ENCODE measurements at regions not wholly inside any gene's neighbourhood (a gene's known extent, or its start where the extent isn't known, plus 50 kb on each side); places are given as distances from the start of the nearest gene placed in this dataset.

- Histone ChIP-seq H3K9me3 (ENCODE audit: control insufficient read depth, insufficient read depth, low read depth, low read length) (no peaks in the 10 kb centered on the region), H3K9ac (ENCODE audit: insufficient read depth, low read length) (no peak overlapping the region), H2AFZ (ENCODE audit: low read length) (no peak overlapping the region), H3K27ac (ENCODE audit: insufficient read depth, low read length) (no peak overlapping the region), H3K79me2 (ENCODE audit: control insufficient read depth, insufficient read depth, low read length) (no peaks in the 10 kb centered on the region), H3K4me2 (ENCODE audit: extremely low read depth, insufficient read depth, low read length) (no peak overlapping the region), H3K4me3 (replicated peaks in 1 of 4; ENCODE audit: control extremely low read depth in 1 of 4, insufficient read depth in 1 of 4, low read depth in 3 of 4, low read length in 4 of 4) (no peak overlapping the region), H3K4me1 (ENCODE audit: control insufficient read depth, extremely low read depth, insufficient read depth, low read length) (no peaks in the 10 kb centered on the region), H4K20me1 (ENCODE audit: control insufficient read depth, extremely low read depth, insufficient read depth, low read length) (no peaks in the 10 kb centered on the region), H3K36me3 (ENCODE audit: control insufficient read depth, insufficient read depth, low read length) (no peaks in the 10 kb centered on the region), H3K27me3 (ENCODE audit: control insufficient read depth, insufficient read depth, low read length) (no peaks in the 10 kb centered on the region)
- TF ChIP-seq CTCF (conservative IDR thresholded peaks at IDR 0.05 in 1 of 2, IDR thresholded peaks at IDR 0.05 in 1 of 2; ENCODE audit: low read depth in 1 of 2, low read length in 2 of 2): no peak
- TF ChIP-seq EZH2 (IDR thresholded peaks at IDR 0.05; ENCODE audit: low read length, missing control alignments): no peak
- no peak for DNase-seq (ENCODE audit: low read depth in 2 of 2)
Measured at GRCh38 chr4:189177130-189177529, 763.5 kb upstream of the FRG1 start.

- Histone ChIP-seq H3K9me3 (ENCODE audit: control insufficient read depth, insufficient read depth, low read depth, low read length) (no peaks in the 10 kb centered on the region), H3K27me3 (ENCODE audit: control insufficient read depth, insufficient read depth, low read length) (no peaks in the 10 kb centered on the region), H3K36me3 (ENCODE audit: control insufficient read depth, insufficient read depth, low read length) (no peaks in the 10 kb centered on the region), H3K4me3 (replicated peaks in 1 of 4; ENCODE audit: control extremely low read depth in 1 of 4, insufficient read depth in 1 of 4, low read depth in 3 of 4, low read length in 4 of 4) (no peak overlapping the region), H3K4me2 (ENCODE audit: extremely low read depth, insufficient read depth, low read length) (no peak overlapping the region), H3K4me1 (ENCODE audit: control insufficient read depth, extremely low read depth, insufficient read depth, low read length) (no peaks in the 10 kb centered on the region), H3K79me2 (ENCODE audit: control insufficient read depth, insufficient read depth, low read length) (no peaks in the 10 kb centered on the region), H4K20me1 (ENCODE audit: control insufficient read depth, extremely low read depth, insufficient read depth, low read length) (no peaks in the 10 kb centered on the region), H3K9ac (ENCODE audit: insufficient read depth, low read length) (no peak overlapping the region), H2AFZ (ENCODE audit: low read length) (no peak overlapping the region), H3K27ac (ENCODE audit: insufficient read depth, low read length) (no peak overlapping the region)
- no peak for TF ChIP-seq EZH2 (IDR thresholded peaks at IDR 0.05; ENCODE audit: low read length, missing control alignments)
- no peak for TF ChIP-seq CTCF (conservative IDR thresholded peaks at IDR 0.05 in 1 of 2, IDR thresholded peaks at IDR 0.05 in 1 of 2; ENCODE audit: low read depth in 1 of 2, low read length in 2 of 2)
- no peak for DNase-seq (ENCODE audit: low read depth in 2 of 2)
Measured at GRCh38 chr4:189178125-189178746, 762.4 kb upstream of the FRG1 start.

- Histone ChIP-seq H3K4me2 (ENCODE audit: extremely low read depth, insufficient read depth, low read length) (no peak overlapping the region), H2AFZ (ENCODE audit: low read length) (no peak overlapping the region), H3K79me2 (ENCODE audit: control insufficient read depth, insufficient read depth, low read length) (no peaks in the 10 kb centered on the region), H3K9me3 (ENCODE audit: control insufficient read depth, insufficient read depth, low read depth, low read length) (no peaks in the 10 kb centered on the region), H3K27me3 (ENCODE audit: control insufficient read depth, insufficient read depth, low read length) (no peaks in the 10 kb centered on the region), H3K4me1 (ENCODE audit: control insufficient read depth, extremely low read depth, insufficient read depth, low read length) (no peaks in the 10 kb centered on the region), H3K36me3 (ENCODE audit: control insufficient read depth, insufficient read depth, low read length) (no peaks in the 10 kb centered on the region), H3K4me3 (replicated peaks in 1 of 4; ENCODE audit: control extremely low read depth in 1 of 4, insufficient read depth in 1 of 4, low read depth in 3 of 4, low read length in 4 of 4) (no peak overlapping the region), H3K9ac (ENCODE audit: insufficient read depth, low read length) (no peak overlapping the region), H3K27ac (ENCODE audit: insufficient read depth, low read length) (no peak overlapping the region), H4K20me1 (ENCODE audit: control insufficient read depth, extremely low read depth, insufficient read depth, low read length) (no peaks in the 10 kb centered on the region)
- DNase-seq (ENCODE audit: low read depth in 2 of 2): no peak
- no peak for TF ChIP-seq CTCF (conservative IDR thresholded peaks at IDR 0.05 in 1 of 2, IDR thresholded peaks at IDR 0.05 in 1 of 2; ENCODE audit: low read depth in 1 of 2, low read length in 2 of 2)
- no peak for TF ChIP-seq EZH2 (IDR thresholded peaks at IDR 0.05; ENCODE audit: low read length, missing control alignments)
Measured at GRCh38 chr4:189185810-189186432, 754.8 kb upstream of the FRG1 start.

Data from fibroblast of lung (primary cell).